HG02884 (cell line): ENCODE measurements at regions not wholly inside any gene's neighbourhood (a gene's known extent, or its start where the extent isn't known, plus 50 kb on each side); places are given as distances from the start of the nearest gene placed in this dataset.
A peak's percentile ranks its signal among the peaks of the same experiment; 100 is the strongest.
"Not testable (repeated sequence)": the region's sequence is repeated elsewhere in the genome, so short reads cannot be mapped to it uniquely, and the experiment has no call there.

ENCODE experiments used
- ATAC-seq: cut with Tn5 transposase; IDR thresholded peaks from one replicate; pipeline ENCODE4 v1.9.1; 2021; ENCODE audit warnings: mild to moderate bottlenecking, moderate library complexity; ENCODE audit not compliant: unreplicated experiment

GRCh38 chr1:147103416-147104155 is 68.7 kb downstream of the PRKAB2 start:
- not testable (repeated sequence) for ATAC-seq

GRCh38 chr1:147099192-147099591 is 73.1 kb downstream of the PRKAB2 start:
- ATAC-seq = no peak

- not testable (repeated sequence) for ATAC-seq
Measured at GRCh38 chr1:147098338-147098973, 73.8 kb downstream of the PRKAB2 start.

- no peak for ATAC-seq
Measured at GRCh38 chr1:147095691-147096090, 76.6 kb downstream of the PRKAB2 start.

- no peak for ATAC-seq
Measured at GRCh38 chr1:147091801-147092200, 80.5 kb downstream of the PRKAB2 start.

- ATAC-seq = no peak
Measured at GRCh38 chr1:147089457-147089856, 82.8 kb downstream of the PRKAB2 start.

- ATAC-seq = no peak
Measured at GRCh38 chr1:147086129-147086528, 86.1 kb downstream of the PRKAB2 start.

- ATAC-seq = peak; percentile 58
Measured at GRCh38 chr1:147084273-147085096, 87.8 kb downstream of the PRKAB2 start.

GRCh38 chr1:147083919-147084272 is 88.4 kb downstream of the PRKAB2 start:
- no peak for ATAC-seq

GRCh38 chr1:147080671-147081394 is 91.4 kb downstream of the PRKAB2 start:
- no peak for ATAC-seq

- ATAC-seq = no peak
Measured at GRCh38 chr1:147080006-147080661, 92.1 kb downstream of the PRKAB2 start.

GRCh38 chr1:147079400-147080005 is 92.8 kb downstream of the PRKAB2 start:
- no peak for ATAC-seq

- ATAC-seq = no peak
Measured at GRCh38 chr1:147078606-147079399, 93.5 kb downstream of the PRKAB2 start.

GRCh38 chr1:147077936-147078605 is 94.2 kb downstream of the PRKAB2 start:
- ATAC-seq = no peak

- no peak for ATAC-seq
Measured at GRCh38 chr1:147077523-147077922, 94.7 kb downstream of the PRKAB2 start.

GRCh38 chr1:147077081-147077480 is 95.2 kb downstream of the PRKAB2 start:
- no peak for ATAC-seq

- no peak for ATAC-seq
Measured at GRCh38 chr1:147076442-147076841, 95.8 kb downstream of the PRKAB2 start.

- ATAC-seq = no peak
Measured at GRCh38 chr1:147072482-147073432, 99.5 kb downstream of the PRKAB2 start.
